MV-4-11 (cell line): ENCODE measurements at regions not wholly inside any gene's neighbourhood (a gene's known extent, or its start where the extent isn't known, plus 50 kb on each side); places are given as distances from the start of the nearest gene placed in this dataset.

Source experiments
- DNase-seq: peaks from one replicate; lab custom pipeline; 2025; lab: John Stamatoyannopoulos, UW

- DNase-seq: no peak
Measured at GRCh38 chrX:124836786-124837185, 482.9 kb upstream of the TEX13C start.

GRCh38 chrX:124842205-124842604 lies 477.5 kb upstream of the TEX13C start:
- no peak for DNase-seq

- DNase-seq: no peak
Measured at GRCh38 chrX:124860736-124861135, 458.9 kb upstream of the TEX13C start.

GRCh38 chrX:124862301-124862700 lies 457.4 kb upstream of the TEX13C start:
- DNase-seq: no peak

- DNase-seq: no peak
Measured at GRCh38 chrX:124863303-124863702, 456.4 kb upstream of the TEX13C start.

GRCh38 chrX:124887572-124887971 lies 432.1 kb upstream of the TEX13C start:
- DNase-seq: no peak

- no peak for DNase-seq
Measured at GRCh38 chrX:124895947-124896346, 423.7 kb upstream of the TEX13C start.

- DNase-seq: no peak
Measured at GRCh38 chrX:124902953-124903352, 416.7 kb upstream of the TEX13C start.

GRCh38 chrX:124910611-124911010 lies 409.1 kb upstream of the TEX13C start:
- no peak for DNase-seq

GRCh38 chrX:124917011-124917410 lies 402.7 kb upstream of the TEX13C start:
- DNase-seq: no peak

GRCh38 chrX:124925681-124926080 lies 394.0 kb upstream of the TEX13C start:
- DNase-seq: no peak

GRCh38 chrX:124931241-124931640 lies 388.4 kb upstream of the TEX13C start:
- DNase-seq: no peak

- no peak for DNase-seq
Measured at GRCh38 chrX:124931958-124932357, 387.7 kb upstream of the TEX13C start.

GRCh38 chrX:124938715-124939114 lies 381.0 kb upstream of the TEX13C start:
- DNase-seq: no peak

GRCh38 chrX:124940531-124940930 lies 379.1 kb upstream of the TEX13C start:
- DNase-seq: no peak

GRCh38 chrX:124954402-124954801 lies 365.3 kb upstream of the TEX13C start:
- no peak for DNase-seq

- DNase-seq: no peak
Measured at GRCh38 chrX:124960454-124960853, 359.2 kb upstream of the TEX13C start.

GRCh38 chrX:124963717-124964116 lies 356.0 kb upstream of the TEX13C start, which contains the start of gene TENM1:
TSS of gene TENM1 (minus strand) at chrX:124963817.
- DNase-seq: no peak

- no peak for DNase-seq
Measured at GRCh38 chrX:124975456-124975855, 344.2 kb upstream of the TEX13C start.

GRCh38 chrX:124981420-124981819 lies 338.3 kb upstream of the TEX13C start:
- no peak for DNase-seq

- DNase-seq: no peak
Measured at GRCh38 chrX:124984140-124984813, 335.4 kb upstream of the TEX13C start.

GRCh38 chrX:124986284-124986683 lies 333.4 kb upstream of the TEX13C start:
- no peak for DNase-seq

- no peak for DNase-seq
Measured at GRCh38 chrX:124993735-124994134, 325.9 kb upstream of the TEX13C start.

GRCh38 chrX:124994404-124994803 lies 325.3 kb upstream of the TEX13C start:
- DNase-seq: no peak
